ENCODE measurements at regions not wholly inside any gene's neighbourhood (a gene's known extent, or its start where the extent isn't known, plus 50 kb on each side); places are given as distances from the start of the nearest gene placed in this dataset.

- no peak for ATAC-seq (ENCODE audit: low read depth)
Observed at GRCh38 chr3:76824658-76825240, 215.2 kb upstream of the ROBO2 start.

GRCh38 chr3:76826861-76827260 is 213.0 kb upstream of the ROBO2 start:
- CTCF ChIA-PET: no interaction called here
- no peak for DNase-seq
- Histone ChIP-seq H3K36me3 (replicated peaks in 1 of 2; ENCODE audit: control extremely low read depth in 1 of 2, control insufficient read depth in 1 of 2, extremely low read depth in 1 of 2, insufficient read depth in 2 of 2, low read length in 1 of 2) (no peaks in the 10 kb centered on the region), H4K20me1 (ENCODE audit: control insufficient read depth, insufficient read depth, low read length, poor library complexity, severe bottlenecking) (no peaks in the 10 kb centered on the region), H2AFZ (ENCODE audit: insufficient read depth, low read depth, low read length, poor library complexity, severe bottlenecking) (no peak overlapping the region), H3K9ac (ENCODE audit: low read length) (no peak overlapping the region), H3K9me3 (ENCODE audit: control extremely low read depth in 1 of 3, control insufficient read depth in 2 of 3, insufficient read depth in 1 of 3, low read length in 2 of 3) (peaks cover 0 to 4% (median 0%) of the 10 kb centered on the region in 3 donors), H3K4me1 (ENCODE audit: control insufficient read depth in 2 of 2, insufficient read depth in 2 of 2, low read length in 2 of 2) (no peaks in the 10 kb centered on the region), H3K4me3 (ENCODE audit: control extremely low read depth in 1 of 5, extremely low read depth in 1 of 5, insufficient read depth in 1 of 5, low read depth in 2 of 5, low read length in 4 of 5) (no peak overlapping the region), H3K4me2 (replicated peaks; ENCODE audit: low read depth, low read length, poor library complexity, severe bottlenecking) (no peak overlapping the region), H3K27me3 (replicated peaks in 1 of 4; ENCODE audit: control extremely low read depth in 1 of 4, control insufficient read depth in 3 of 4, insufficient read depth in 4 of 4, low read length in 3 of 4) (no peaks in the 10 kb centered on the region), H3K27ac (ENCODE audit: low read length in 2 of 2) (no peak overlapping the region), H3K79me2 (ENCODE audit: control insufficient read depth, insufficient read depth, low read length) (no peaks in the 10 kb centered on the region)
- no peak overlapping the region for H3K4me3 Mint-ChIP-seq
- no peaks in the 10 kb centered on the region for H3K27me3 Mint-ChIP-seq
- H3K4me1 Mint-ChIP-seq: no peaks in the 10 kb centered on the region
- no peak for TF ChIP-seq CTCF (IDR thresholded peaks at IDR 0.05)
- TF ChIP-seq EZH2 (IDR thresholded peaks at IDR 0.05; ENCODE audit: borderline replicate concordance, insufficient read depth, low read depth, low read length, poor library complexity, severe bottlenecking): no peak
- intact Hi-C loops (cut with micrococcal nuclease): no loop called here
- no peak overlapping the region for H3K27ac Mint-ChIP-seq
- POLR2A ChIA-PET: no interaction called here
- no peak for ATAC-seq (ENCODE audit: low read depth)
- WGBS (ENCODE audit: insufficient coverage): no CpG with 5 or more reads among the region's 5 CpGs
- peaks cover 3% of the 10 kb centered on the region for H3K9me3 Mint-ChIP-seq (ENCODE audit: insufficient read depth)

More at GRCh38 chr3:76824658-76825240, 215.2 kb upstream of the ROBO2 start:
- Histone ChIP-seq H3K4me2 (replicated peaks; ENCODE audit: low read depth, low read length, poor library complexity, severe bottlenecking) (no peak overlapping the region), H3K27me3 (replicated peaks in 1 of 4; ENCODE audit: control extremely low read depth in 1 of 4, control insufficient read depth in 3 of 4, insufficient read depth in 4 of 4, low read length in 3 of 4) (no peaks in the 10 kb centered on the region), H3K4me1 (ENCODE audit: control insufficient read depth in 2 of 2, insufficient read depth in 2 of 2, low read length in 2 of 2) (no peaks in the 10 kb centered on the region), H3K36me3 (replicated peaks in 1 of 2; ENCODE audit: control extremely low read depth in 1 of 2, control insufficient read depth in 1 of 2, extremely low read depth in 1 of 2, insufficient read depth in 2 of 2, low read length in 1 of 2) (no peaks in the 10 kb centered on the region), H3K9me3 (ENCODE audit: control extremely low read depth in 1 of 3, control insufficient read depth in 2 of 3, insufficient read depth in 1 of 3, low read length in 2 of 3) (no peaks in the 10 kb centered on the region), H3K27ac (ENCODE audit: low read length in 2 of 2) (no peak overlapping the region), H3K4me3 (ENCODE audit: control extremely low read depth in 1 of 5, extremely low read depth in 1 of 5, insufficient read depth in 1 of 5, low read depth in 2 of 5, low read length in 4 of 5) (no peak overlapping the region), H3K79me2 (ENCODE audit: control insufficient read depth, insufficient read depth, low read length) (no peaks in the 10 kb centered on the region), H2AFZ (ENCODE audit: insufficient read depth, low read depth, low read length, poor library complexity, severe bottlenecking) (no peak overlapping the region), H4K20me1 (ENCODE audit: control insufficient read depth, insufficient read depth, low read length, poor library complexity, severe bottlenecking) (no peaks in the 10 kb centered on the region), H3K9ac (ENCODE audit: low read length) (no peak overlapping the region)
- TF ChIP-seq CTCF (IDR thresholded peaks at IDR 0.05) (no peak), EZH2 (IDR thresholded peaks at IDR 0.05; ENCODE audit: borderline replicate concordance, insufficient read depth, low read depth, low read length, poor library complexity, severe bottlenecking) (no peak)
- ChIA-PET POLR2A (no interaction called here), CTCF (no interaction called here)
- intact Hi-C loops (cut with micrococcal nuclease): no loop called here
- H3K4me1 Mint-ChIP-seq: no peaks in the 10 kb centered on the region
- WGBS (ENCODE audit: insufficient coverage): no CpG with 5 or more reads among the region's 6 CpGs
- no peak overlapping the region for H3K27ac Mint-ChIP-seq
- peaks cover 3% of the 10 kb centered on the region for H3K9me3 Mint-ChIP-seq (ENCODE audit: insufficient read depth)
- H3K4me3 Mint-ChIP-seq: no peak overlapping the region
- DNase-seq: no peak
- no peaks in the 10 kb centered on the region for H3K27me3 Mint-ChIP-seq
